SK-N-SH treated with all-trans-retinoic acid at 6 μM for 48 hours (cell line): ENCODE measurements at regions not wholly inside any gene's neighbourhood (a gene's known extent, or its start where the extent isn't known, plus 50 kb on each side); places are given as distances from the start of the nearest gene placed in this dataset.

Source experiments
- ATAC-seq: fragments of 200-7000 bp; cut with Tn5 transposase; 3 replicates; pipeline ENCODE4 v1.9.1; 2020; ENCODE audit warnings: mild to moderate bottlenecking, moderate library complexity
- ARNTL ChIP-seq: fragments of 450-650 bp; formaldehyde crosslinking; IDR thresholded peaks from 2 replicates; pipeline ENCODE4 v1.5.0; 2020; ENCODE audit warnings: low read depth, mild to moderate bottlenecking, moderate library complexity, borderline replicate concordance
- BACH2 ChIP-seq: fragments of 250-450 bp; sonication (Bioruptor Pico); IDR thresholded peaks from 2 replicates; pipeline ENCODE4 v1.9.0; 2021; ENCODE audit warnings: mild to moderate bottlenecking, borderline replicate concordance
- CREB5 ChIP-seq: fragments of 250-450 bp; sonication (Bioruptor Pico); IDR thresholded peaks from 2 replicates; pipeline ENCODE4 v1.5.1; 2020; ENCODE audit warnings: low read depth, mild to moderate bottlenecking, moderate library complexity
- CSDC2 ChIP-seq: fragments of 250-450 bp; sonication (Bioruptor Pico); IDR thresholded peaks from 2 replicates; pipeline ENCODE4 v1.5.0; 2020; ENCODE audit warnings: mild to moderate bottlenecking, moderate library complexity
- CSRNP3 ChIP-seq: fragments of 250-450 bp; sonication (Bioruptor Pico); IDR thresholded peaks from 2 replicates; pipeline ENCODE4 v1.5.1; 2021; ENCODE audit warnings: mild to moderate bottlenecking, moderate library complexity
- ESRRG ChIP-seq: fragments of 250-450 bp; sonication (Bioruptor Pico); IDR thresholded peaks from 2 replicates; pipeline ENCODE4 v1.6.1; 2021; ENCODE audit warnings: mild to moderate bottlenecking
- GLIS3 ChIP-seq: fragments of 250-450 bp; sonication (Bioruptor Pico); IDR thresholded peaks from 2 replicates; pipeline ENCODE4 v1.5.0; 2020; ENCODE audit warnings: mild to moderate bottlenecking, moderate library complexity
- ISL1 ChIP-seq: fragments of 250-450 bp; sonication (Bioruptor Pico); IDR thresholded peaks from 2 replicates; pipeline ENCODE4 v2.1.2; 2022; ENCODE audit warnings: mild to moderate bottlenecking, moderate library complexity
- PATZ1 ChIP-seq: fragments of 250-450 bp; sonication (Bioruptor Pico); IDR thresholded peaks from 2 replicates; pipeline ENCODE4 v1.8.0; 2020; ENCODE audit warnings: mild to moderate bottlenecking, moderate library complexity, borderline replicate concordance
- POU6F1 ChIP-seq: fragments of 250-450 bp; sonication (Bioruptor Pico); IDR thresholded peaks from 2 replicates; pipeline ENCODE4 v1.8.0; 2021; ENCODE audit warnings: low read depth, mild to moderate bottlenecking, moderate library complexity, borderline replicate concordance
- SNAI2 ChIP-seq: fragments of 250-450 bp; sonication (Bioruptor Pico); IDR thresholded peaks from 2 replicates; pipeline ENCODE4 v1.5.0; 2020; ENCODE audit warnings: mild to moderate bottlenecking, moderate library complexity
- TCF4 ChIP-seq: fragments of 250-450 bp; sonication (Bioruptor Pico); IDR thresholded peaks from 2 replicates; pipeline ENCODE4 v1.8.0; 2021; ENCODE audit warnings: mild to moderate bottlenecking, moderate library complexity, borderline replicate concordance
- TOX ChIP-seq: fragments of 250-450 bp; sonication (Bioruptor Pico); IDR thresholded peaks from 2 replicates; pipeline ENCODE4 v1.8.0; 2021; ENCODE audit warnings: mild to moderate bottlenecking, moderate library complexity, borderline replicate concordance
- TSHZ2 ChIP-seq: fragments of 250-450 bp; sonication (Bioruptor Pico); IDR thresholded peaks from 2 replicates; pipeline ENCODE4 v1.5.0; 2020; ENCODE audit warnings: mild to moderate bottlenecking, moderate library complexity
- ZFP30 ChIP-seq: fragments of 450-650 bp; formaldehyde crosslinking; IDR thresholded peaks from 2 replicates; pipeline ENCODE4 v1.5.0; 2022; ENCODE audit warnings: mild to moderate bottlenecking, moderate library complexity
- ZNF565 ChIP-seq: fragments of 450-650 bp; formaldehyde crosslinking; conservative IDR thresholded peaks from 2 replicates; pipeline ENCODE4 v1.5.0; 2020; ENCODE audit warnings: low read depth, mild to moderate bottlenecking, moderate library complexity
- ZNF70 ChIP-seq: fragments of 450-650 bp; formaldehyde crosslinking; IDR thresholded peaks from 2 replicates; pipeline ENCODE4 v1.5.0; 2020; ENCODE audit warnings: mild to moderate bottlenecking, moderate library complexity
- ZNF8 ChIP-seq: fragments of 450-650 bp; formaldehyde crosslinking; IDR thresholded peaks from 2 replicates; pipeline ENCODE4 v1.5.0; 2020; ENCODE audit warnings: mild to moderate bottlenecking, moderate library complexity

GRCh38 chr10:23872290-23872689 lies 336.6 kb upstream of the KIAA1217 start:
- TF ChIP-seq ARNTL (no peak), ZNF565 (no peak)
- no peak for ATAC-seq

- no peak for TF ChIP-seq TSHZ2 (CRISPR knock-in tag)
- no peak for TF ChIP-seq ZNF70
- TF ChIP-seq TCF4 (CRISPR knock-in tag) = no peak
- TF ChIP-seq POU6F1 (CRISPR knock-in tag) = no peak
- no peak for TF ChIP-seq ESRRG (CRISPR knock-in tag)
- TF ChIP-seq ISL1 = no peak
- no peak for TF ChIP-seq CSDC2 (CRISPR knock-in tag)
- TF ChIP-seq CREB5 (CRISPR knock-in tag) = no peak
Observed at GRCh38 chr10:23877791-23878320, 331.1 kb upstream of the KIAA1217 start.

GRCh38 chr10:23884670-23885069 lies 324.3 kb upstream of the KIAA1217 start:
- TF ChIP-seq ZNF70 (no peak), TOX (CRISPR knock-in tag) (no peak), CSDC2 (CRISPR knock-in tag) (no peak), ZNF565 (no peak), GLIS3 (CRISPR knock-in tag) (no peak), ESRRG (CRISPR knock-in tag) (no peak), ZFP30 (CRISPR knock-in tag) (no peak), PATZ1 (no peak), TSHZ2 (CRISPR knock-in tag) (no peak), BACH2 (no peak), ARNTL (no peak), ZNF8 (CRISPR knock-in tag) (no peak), CSRNP3 (CRISPR knock-in tag) (no peak), SNAI2 (no peak)
- TF ChIP-seq, all 23 proteins: peak for 0
- ATAC-seq = no peak

More at GRCh38 chr10:23877791-23878320, 331.1 kb upstream of the KIAA1217 start:
- no peak for ATAC-seq
